HepG2 (cell line): ENCODE measurements at regions not wholly inside any gene's neighbourhood (a gene's known extent, or its start where the extent isn't known, plus 50 kb on each side); places are given as distances from the start of the nearest gene placed in this dataset.

Experiments used
- ARNTL ChIP-seq: sonication (generic); formaldehyde crosslinking; IDR thresholded peaks from 2 replicates; pipeline ENCODE4 v1.4.0; 2020; ENCODE audit warnings: mild to moderate bottlenecking, missing genetic modification reagents
- CERS6 ChIP-seq: sonication (generic); formaldehyde crosslinking; IDR thresholded peaks from 2 replicates; pipeline ENCODE4 v1.5.0; 2020; ENCODE audit warnings: missing genetic modification reagents
- IRF1 ChIP-seq: sonication (generic); formaldehyde crosslinking; IDR thresholded peaks from 2 replicates; pipeline ENCODE4 v1.4.0; 2020; ENCODE audit warnings: low read depth, mild to moderate bottlenecking, missing genetic modification reagents
- MBNL3 ChIP-seq: fragments of 250-450 bp; sonication (Bioruptor Pico); conservative IDR thresholded peaks from 2 replicates; pipeline ENCODE4 v1.8.0; 2022; ENCODE audit warnings: mild to moderate bottlenecking, inconsistent platforms
- NBN ChIP-seq: fragments of 450-650 bp; conservative IDR thresholded peaks from 2 replicates; pipeline ENCODE4 v1.6.1; 2017
- RBAK ChIP-seq: sonication (generic); formaldehyde crosslinking; IDR thresholded peaks from 2 replicates; pipeline ENCODE4 v1.5.1; 2020; ENCODE audit warnings: mild to moderate bottlenecking, missing genetic modification reagents
- ZBTB21 ChIP-seq: sonication (generic); formaldehyde crosslinking; IDR thresholded peaks from 2 replicates; pipeline ENCODE4 v1.4.0; 2020; ENCODE audit warnings: missing genetic modification reagents
- ZNF230 ChIP-seq: sonication (generic); formaldehyde crosslinking; IDR thresholded peaks from 2 replicates; pipeline ENCODE4 v1.4.0; 2020; ENCODE audit warnings: mild to moderate bottlenecking, missing genetic modification reagents

DNA sequence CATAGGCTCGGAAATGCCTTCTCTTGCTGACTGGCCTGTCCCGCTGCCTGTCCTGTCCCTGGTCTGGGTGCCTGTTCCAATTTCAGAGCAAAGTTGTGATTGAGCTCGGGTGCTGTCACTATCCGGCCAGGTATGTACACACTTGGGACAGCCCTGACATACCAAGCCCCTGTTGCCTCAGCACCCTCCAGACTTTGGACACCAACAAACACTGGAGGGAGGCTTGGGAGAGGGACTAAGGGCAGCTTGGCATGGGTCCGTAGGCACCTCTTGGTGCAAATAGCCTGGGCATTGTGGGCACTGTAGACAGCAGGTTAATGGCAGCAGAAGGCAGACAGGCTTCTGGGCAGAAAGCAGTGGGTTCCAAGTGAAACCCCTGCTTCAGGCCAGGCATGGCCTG, 86.3 kb upstream of the SEMA6A start:
- TF ChIP-seq ZBTB21 (no peak), RBAK (CRISPR knock-in tag) (no peak), NBN (no peak), ZNF230 (no peak), IRF1 (CRISPR knock-in tag) (no peak), ARNTL (CRISPR knock-in tag) (no peak), MBNL3 (no peak), CERS6 (CRISPR knock-in tag) (no peak)
